Stimulated activated naive CD4-positive, alpha-beta T cell treated with Interleukin-2 at 50 U/mL for 16 hours (primary cell): ENCODE measurements at regions not wholly inside any gene's neighbourhood (a gene's known extent, or its start where the extent isn't known, plus 50 kb on each side); places are given as distances from the start of the nearest gene placed in this dataset.
"Not testable (repeated sequence)": the region's sequence is repeated elsewhere in the genome, so short reads cannot be mapped to it uniquely, and the experiment has no call there.

ENCODE experiments used
- DNase-seq: peaks from one replicate; lab custom pipeline; 2025; lab: John Stamatoyannopoulos, UW

DNA sequence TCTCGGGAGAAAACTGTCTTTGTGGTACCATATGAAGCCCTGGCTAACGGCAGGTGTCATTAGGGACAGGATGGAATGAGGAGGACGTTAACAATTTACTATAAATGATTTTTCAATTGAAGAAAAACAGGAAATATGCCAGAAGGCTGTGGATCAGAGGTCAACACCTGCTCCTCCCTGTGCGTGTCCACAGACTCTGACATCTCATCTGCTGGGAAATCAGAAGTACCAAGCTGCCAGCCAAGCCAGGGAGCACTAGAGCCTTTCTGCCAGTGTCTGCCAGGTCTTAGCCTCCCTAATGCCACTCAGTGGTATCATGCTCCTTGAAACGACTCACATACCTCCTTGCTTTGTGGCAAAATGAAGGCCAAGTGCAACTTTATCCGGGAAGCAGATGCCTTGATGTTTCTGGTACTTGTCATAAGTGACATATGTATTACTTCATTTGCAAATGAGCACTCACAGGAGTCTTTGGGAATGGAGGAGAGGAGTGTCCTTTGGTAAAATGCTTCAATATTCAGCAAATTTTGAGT, 541.1 kb downstream of the SATB2 start:
- DNase-seq = no peak

DNA sequence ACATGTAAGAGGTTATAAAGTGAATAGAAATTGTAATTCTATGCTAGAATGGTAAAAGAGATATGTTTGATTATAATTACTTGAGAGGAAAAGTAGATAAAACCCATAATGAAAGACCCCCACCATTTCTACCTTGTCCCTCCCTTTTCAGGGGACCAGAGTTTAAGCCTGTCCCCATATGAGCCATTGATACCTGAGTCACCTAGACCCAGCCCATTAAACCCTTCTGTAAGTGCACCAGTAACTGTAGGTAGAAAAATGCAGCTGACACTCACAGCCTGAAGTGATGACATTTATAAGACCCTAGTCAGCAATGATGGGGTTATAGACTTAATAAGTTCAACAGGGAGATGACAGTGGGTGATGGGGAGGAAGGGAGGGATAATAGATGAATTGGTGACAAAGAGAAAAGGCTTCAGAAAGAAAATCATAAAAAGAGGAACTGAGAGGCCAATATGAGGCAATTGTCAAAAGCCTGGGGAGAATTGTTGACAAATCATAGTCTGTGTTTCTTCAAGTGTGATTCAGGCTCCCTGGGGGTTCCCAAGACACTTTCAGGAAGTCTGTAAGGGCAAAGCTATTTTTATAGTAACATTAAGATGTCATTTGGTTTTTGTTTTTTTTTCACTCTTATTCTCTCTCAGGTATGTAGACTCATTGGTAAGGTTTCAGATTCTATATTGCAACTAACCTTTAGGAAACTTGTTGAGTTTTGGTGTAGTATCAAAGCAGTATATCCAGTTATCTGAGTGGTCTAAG, 544.2 kb downstream of the SATB2 start:
- no peak for DNase-seq

DNA sequence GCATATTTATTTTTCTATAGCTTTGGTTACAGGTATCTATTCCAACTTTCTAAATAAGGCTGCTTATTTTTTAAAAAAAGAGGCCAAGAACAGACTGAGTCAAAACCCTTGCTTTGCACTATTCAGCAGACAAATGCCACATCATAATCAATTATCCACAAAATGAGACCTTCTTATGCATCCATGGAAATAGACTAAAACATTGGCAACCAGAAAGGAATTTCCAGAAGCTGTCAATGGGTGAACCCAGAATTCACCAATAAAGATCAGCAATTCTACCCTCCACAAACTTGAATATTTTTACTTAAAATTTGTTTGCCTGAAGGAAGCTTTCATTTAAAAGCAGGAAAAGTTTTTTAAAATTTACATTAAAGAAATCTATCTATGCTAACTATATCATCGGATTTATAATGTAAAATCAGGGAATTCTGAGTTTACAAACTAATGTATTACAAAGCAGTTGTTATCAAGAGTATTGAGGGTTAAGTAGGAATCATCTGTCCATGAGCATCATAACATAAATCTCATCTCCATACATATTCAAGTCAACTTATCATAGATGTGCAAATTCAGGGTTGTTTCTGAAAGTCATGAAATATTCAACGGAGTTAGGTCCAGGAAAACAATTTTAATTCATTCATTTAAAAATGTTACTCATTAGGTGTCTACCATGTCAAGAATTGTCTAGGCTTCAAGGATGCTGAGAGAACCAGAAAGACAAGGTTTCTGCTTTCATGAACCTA, 548.0 kb downstream of the SATB2 start:
- no peak for DNase-seq

DNA sequence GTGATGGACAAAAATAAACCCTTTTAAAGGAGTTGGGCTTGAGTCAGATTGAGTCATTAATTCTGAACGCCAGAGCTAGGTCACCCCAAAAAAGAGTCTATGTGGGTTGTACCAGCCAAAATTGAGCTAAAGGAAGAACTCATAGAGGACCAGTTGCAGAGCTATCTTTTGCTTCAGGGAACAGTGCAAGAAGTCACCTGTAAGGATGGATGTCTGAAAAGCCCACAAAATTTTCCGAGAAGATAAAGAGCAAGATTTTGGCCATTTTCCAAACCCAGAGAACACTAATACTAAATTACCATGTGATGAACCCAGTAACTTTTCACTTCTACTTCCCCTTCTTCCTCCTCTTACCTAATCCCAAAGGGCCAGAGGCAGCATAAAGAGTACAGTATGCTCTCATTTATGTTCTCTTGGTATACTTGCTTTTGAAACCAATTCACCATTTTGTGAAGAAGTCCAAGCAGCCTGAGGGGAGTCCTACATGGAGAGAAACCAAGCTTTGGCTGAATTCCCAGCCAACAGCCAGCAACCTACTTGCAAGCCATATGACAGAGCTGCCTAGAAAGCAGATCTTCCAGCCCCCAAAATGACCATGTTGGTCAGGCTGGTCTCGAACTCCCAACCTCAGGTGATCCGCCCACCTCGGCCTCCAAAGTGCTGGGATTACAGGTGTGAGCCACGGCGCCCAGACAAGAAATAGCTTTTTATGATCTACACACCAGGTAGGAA, 551.7 kb downstream of the SATB2 start:
- DNase-seq = no peak

DNA sequence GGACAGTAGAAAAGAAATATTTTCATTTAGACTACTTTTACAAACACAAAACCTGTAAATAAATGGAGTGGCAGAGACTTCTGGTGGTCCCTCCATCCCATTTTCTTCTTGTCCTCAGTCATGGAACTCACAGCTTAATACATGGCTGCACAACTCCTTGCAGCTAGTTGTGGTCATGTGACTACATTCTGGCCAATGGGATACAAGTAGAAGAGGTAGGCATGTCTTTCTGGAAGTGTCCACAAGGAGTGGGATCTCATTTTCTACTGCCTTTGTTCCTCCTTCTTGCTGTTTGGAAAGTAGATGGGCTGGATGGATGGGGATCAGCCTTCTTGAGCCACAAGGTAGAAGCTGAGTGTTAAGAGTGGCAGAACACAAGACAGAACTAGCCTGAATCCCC, 555.8 kb downstream of the SATB2 start:
- DNase-seq = no peak

DNA sequence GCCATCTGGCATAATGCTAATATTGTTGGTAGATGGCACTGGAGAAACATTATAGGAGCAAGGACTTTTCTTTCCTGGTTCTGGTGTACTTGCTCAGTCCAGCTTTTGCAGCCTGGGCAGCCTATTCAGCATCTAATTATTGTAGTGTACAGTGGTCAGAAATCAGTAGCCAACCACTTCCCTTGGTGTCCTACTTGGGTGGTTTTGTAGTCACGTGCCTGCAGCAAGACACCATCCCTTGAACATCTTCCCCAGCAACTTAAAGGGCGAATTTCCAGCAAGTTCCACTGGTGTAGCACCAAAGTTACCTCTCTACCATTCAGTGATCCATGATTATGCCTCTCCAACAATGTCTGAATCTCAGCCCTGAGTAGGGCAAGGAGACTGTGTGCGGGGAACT, 557.6 kb downstream of the SATB2 start:
- no peak for DNase-seq

DNA sequence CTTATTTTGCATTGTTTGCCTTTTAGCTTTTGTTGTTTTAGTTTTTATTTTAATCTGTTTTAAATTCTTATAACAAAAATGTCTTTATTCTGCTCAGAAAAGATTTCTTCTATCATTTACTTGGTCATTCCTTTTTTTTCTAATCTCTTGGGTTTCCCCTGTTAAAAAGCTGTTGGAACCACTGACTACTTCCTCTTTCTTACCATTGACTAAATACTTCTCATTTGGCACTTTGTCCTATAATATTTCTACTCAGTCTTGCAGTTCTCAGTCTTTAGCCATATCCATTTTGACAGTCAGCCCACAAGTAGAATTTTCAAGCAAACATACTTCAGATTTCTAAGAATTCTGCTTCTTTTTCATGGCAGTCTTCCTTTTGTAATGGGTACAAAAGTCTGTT, 567.2 kb downstream of the SATB2 start:
- no peak for DNase-seq

DNA sequence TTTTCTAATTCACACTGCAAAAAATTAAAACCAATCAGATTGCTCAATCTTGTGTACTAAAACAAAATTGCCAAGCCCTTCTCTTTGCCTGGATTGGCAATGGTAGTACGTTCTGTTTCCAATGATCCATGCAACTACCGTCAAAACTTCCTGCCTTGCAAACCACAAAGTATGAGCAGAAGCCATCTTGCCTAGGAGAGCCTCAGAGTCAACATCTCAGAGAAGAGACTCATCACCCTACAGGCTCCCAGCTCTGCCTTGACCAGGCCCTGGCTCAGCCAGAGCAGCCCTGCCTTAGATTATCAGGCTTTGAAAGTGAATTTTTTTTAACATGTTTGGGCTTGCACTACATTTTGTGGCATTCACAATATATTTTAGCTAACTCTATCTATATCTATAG, 574.1 kb downstream of the SATB2 start:
- DNase-seq = no peak

DNA sequence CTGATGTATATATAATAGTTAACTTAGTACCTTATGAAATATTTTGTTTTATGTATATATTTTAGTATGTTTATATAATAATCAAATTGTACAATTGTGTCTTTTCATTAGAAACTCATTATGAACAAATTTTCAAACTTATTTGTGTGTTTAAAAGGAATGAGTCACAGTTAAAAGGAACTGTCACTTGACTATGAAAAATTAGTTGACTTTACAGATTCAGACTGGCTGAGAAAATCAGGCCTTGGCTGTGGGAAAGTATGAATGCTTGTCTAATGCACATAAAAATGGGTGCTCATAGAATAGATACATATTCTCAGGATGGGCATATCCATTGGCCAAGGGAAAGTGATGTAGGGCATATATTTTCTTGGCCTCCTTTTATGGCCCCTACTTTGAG, 576.8 kb downstream of the SATB2 start:
- DNase-seq = no peak

DNA sequence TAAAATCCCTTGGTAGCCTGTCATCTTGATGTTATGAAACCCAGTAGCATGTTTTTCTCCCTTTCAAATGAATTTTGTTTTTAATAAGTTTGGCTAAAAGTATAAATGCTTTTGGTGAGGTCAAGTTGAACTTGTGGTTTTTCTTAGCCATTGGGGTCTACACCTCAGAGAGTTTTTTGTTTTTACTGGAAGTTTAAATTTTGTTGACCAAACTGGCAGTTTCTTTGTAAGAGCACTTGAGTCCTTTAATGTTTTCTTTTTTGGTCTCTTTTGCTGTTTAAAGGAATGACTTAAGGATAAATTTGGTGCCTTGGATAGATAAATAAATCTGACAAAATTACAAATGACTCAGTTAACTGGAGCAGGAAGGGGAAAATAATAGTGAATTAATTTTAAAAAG, 577.3 kb downstream of the SATB2 start:
- no peak for DNase-seq

DNA sequence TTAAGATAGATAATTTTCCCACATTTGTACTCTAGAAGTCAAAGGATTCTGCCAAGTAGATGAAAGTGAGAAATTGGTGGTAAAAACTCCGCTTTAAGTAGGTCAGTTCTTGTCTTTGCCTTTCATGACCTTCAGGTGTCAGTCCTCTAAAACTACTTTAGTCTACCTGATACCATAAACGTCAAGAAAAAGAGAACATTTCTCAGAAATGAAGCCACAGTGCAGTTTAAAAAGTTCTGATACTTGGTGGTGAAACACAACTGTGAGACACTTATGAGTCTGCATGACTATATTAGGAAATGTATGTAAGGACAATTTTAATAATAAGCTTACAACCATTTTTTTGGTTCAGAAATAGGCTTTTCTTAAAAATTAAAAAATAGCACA, 583.3 kb downstream of the SATB2 start:
- no peak for DNase-seq

DNA sequence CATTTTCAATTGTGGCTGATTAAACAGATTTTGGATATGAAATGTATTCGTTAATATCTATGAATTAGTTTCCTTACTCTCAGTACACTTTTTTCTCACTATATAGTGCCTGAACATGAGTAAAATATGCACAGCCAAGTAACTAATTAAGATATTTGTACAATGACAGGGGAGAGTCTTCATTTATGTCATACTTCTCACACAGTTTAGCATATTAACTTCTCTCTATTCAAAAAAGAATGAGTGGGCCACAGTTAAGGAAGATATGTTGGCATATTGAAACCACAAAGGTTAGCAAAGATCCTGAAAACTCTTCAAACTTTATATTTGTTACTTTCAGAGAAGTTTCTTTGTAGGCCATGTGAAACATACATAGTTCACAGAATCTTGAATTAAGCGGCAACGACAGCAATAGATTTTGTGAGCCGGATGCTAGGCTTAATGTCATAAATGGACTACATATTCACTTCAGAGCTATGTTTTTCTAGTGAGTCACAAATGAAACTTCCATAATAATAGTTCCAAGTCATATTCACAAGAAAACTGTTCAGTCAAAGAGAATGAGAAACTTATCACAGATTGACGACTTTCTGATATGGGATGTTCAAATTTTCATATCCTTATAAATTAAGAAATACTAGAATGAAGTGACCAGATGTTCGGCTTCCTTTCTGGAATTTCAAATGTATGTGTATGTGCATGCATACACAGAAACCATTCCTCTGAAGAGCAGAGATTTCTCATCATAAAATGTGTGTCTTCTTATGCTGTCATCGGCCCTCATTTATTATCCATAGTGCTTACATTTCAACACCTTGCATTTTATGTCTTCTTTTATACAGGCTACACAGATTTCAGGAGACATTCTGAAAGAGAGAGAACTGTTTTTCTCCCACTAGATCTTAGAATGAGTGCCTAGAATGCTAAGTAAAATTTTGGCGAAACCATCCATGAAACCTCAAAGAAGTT, 584.0 kb downstream of the SATB2 start:
- no peak for DNase-seq

DNA sequence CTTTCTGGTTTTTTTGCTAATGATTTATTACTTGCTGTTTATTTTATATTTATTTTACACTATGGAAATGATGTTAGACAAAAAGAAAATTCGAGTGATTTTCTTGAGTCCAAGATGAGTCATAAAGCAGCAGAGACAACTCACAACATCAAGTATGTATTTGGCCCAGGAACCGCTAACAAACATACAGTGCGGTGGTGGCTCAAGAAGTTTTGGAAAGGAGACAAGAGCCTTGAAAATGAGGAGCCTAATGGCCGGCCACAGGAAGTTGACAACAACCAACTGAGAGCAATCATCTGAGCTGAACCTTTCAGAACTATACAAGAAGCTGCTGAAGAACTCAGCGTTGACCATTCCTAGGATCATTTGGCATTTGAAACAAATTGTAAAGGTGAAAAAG, 594.1 kb downstream of the SATB2 start:
- no peak for DNase-seq

DNA sequence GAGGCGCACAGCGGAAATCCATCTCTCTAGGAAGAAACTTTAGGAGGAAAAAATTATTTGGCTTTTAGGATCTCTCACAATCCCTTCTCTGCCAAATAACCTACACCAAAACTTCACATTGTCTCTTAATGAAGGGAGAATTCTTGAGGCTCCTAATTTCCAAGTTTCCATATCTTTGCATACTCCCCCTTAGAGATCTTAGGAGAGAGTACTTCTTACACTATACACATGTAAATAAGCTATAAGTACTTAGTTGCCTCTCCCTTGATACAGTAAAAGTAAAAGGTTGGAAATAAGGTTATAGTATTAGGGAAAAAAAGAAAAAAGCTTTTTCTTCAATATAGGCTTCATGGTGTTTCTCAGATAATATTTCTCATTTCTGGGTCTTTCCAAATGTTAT, 596.7 kb downstream of the SATB2 start:
- no peak for DNase-seq

DNA sequence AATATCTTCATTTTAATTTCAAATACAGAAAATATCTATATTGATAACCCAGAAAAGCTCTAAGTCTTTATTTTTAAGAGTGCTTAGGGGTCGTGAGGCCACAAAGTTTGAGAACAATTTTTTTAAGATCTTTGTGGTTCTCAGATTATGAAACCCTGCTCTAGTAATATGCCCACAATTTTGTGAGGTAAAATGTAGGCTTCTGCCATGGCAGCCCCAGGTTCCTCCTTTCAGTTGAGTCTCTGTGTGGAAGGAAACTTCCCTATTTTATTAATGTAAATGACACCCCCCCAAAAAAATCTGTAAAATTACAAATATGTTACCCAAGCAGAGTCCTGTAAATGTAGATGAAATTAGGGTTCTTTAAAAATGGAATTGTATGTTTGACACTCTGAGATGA, 600.5 kb downstream of the SATB2 start:
- no peak for DNase-seq

DNA sequence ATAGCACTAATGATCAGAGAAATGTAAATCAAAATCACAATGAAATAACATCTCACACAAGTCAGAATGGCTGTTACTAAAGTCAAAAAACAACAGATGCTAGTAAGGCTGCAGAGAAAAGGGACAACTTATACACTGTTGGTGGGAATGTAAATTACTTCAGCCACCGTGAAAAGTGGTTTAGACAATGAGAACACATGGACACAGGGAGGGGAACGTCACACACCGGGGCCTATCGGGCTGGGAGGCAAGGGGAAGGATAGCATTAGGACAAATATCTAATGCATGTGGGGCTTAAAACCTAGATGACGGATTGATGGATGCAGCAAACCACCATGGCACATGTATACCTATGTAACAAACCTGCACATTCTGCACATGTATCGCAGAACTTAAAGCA, 602.0 kb downstream of the SATB2 start:
- DNase-seq = not testable (repeated sequence)

DNA sequence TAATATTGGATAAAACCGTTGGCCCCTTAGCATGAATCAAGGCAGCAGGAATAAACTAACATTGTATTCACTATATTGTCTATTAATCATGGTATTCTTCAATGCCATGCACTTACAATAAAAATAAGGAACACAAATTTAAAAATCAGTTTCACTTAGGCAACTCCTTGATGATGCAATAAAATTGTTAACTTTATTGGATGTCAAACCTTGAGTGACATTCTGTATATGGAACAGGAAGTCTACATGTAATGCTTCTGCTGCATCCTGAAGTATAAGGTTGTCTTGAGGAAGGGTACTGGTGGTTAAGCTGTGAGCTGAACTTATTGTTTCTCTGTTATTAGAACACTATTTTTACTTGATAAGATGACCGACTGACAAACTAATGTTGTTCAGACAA, 605.5 kb downstream of the SATB2 start:
- DNase-seq = no peak

DNA sequence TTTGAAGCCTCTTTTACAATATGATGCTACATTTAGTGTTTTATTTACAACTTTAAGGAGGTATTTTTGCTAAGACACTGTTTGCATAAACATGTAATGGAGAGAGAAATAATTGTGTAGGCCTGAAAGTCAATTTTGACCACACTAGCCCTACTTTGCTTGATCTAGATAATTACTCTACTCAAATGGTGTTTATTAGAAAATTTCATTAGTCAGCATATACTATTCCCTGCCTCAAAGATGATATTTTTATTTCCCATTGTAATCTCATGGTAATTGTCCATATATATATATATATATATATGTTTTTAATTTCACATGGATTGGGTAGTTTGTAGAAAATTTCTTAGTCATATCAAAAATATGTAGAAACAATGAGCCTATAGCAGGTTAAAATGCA, 632.2 kb downstream of the SATB2 start:
- DNase-seq = no peak

DNA sequence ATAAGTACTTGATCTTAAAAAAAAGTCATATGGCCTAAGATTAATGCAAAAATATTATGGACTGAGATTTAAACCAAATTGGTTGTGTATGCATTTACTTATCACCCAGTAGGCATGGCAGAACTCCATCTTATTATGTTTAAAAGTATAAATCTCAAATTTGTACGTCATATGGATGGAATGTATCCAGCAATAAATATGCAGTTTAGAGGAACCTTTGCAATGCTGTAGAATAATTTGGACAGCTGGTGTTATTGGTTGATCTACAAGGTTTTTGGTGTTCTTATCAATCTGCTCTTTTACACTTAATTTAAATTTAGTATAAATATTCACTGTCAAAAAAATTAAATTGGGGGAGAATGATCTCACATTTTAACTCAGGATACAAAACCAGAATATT, 640.2 kb downstream of the SATB2 start:
- DNase-seq = no peak

DNA sequence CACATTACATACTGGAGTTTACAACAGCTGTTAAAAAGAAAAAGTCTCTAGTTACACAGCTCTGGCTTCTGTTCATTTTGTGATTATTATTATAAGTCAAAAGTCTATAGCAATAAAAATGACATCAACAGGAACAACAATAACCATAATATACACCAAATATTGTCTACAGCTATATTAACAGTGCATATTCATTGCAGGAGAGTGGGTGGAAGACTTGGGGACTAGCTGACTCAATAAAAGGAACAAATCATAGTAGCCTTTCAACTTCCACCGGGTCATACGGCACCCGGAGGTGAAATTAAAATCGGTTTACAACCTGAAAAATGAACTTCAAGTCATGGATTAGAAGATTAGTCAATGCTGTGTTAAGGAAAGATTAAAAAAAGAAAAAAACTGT, 642.1 kb downstream of the SATB2 start:
- DNase-seq = no peak

DNA sequence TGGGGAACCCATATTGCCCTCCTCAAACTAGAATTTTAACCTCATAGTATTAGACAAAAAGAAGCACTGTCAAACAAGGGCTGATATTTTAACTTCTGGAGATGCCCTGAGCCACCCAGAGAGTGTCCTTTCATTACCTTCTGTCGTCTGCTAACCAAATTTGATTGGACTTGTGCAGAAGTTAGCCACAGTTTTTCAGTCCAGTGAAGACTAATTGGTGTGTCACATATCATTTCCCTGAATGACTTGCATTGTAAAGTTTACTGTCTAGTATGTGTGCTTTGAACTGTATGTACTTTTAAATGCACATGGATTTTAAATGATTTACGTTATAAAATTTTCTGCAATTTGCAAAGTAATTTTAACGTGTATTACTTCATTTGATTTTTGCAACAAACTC, 646.5 kb downstream of the SATB2 start:
- no peak for DNase-seq

DNA sequence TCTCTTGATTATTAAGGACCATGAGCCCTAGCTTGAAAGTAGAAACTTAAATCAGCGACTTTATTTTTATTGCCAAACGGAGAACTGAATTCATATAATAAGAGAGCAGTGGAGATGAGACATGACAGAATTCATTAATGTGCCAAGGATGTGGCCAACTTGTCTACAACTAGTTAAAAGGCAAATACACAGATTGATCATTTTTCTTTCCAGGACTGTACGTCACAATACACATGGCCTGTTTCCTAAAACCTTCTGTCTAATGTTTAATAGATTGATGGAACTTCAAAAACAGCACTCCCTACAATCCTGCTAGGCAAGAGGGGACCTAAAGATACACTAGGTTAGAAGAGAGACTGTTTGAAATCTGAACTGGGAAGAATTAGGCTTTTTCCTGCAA, 647.8 kb downstream of the SATB2 start:
- DNase-seq = no peak
